ENCODE measurements at regions not wholly inside any gene's neighbourhood (a gene's known extent, or its start where the extent isn't known, plus 50 kb on each side); places are given as distances from the start of the nearest gene placed in this dataset.

DNA sequence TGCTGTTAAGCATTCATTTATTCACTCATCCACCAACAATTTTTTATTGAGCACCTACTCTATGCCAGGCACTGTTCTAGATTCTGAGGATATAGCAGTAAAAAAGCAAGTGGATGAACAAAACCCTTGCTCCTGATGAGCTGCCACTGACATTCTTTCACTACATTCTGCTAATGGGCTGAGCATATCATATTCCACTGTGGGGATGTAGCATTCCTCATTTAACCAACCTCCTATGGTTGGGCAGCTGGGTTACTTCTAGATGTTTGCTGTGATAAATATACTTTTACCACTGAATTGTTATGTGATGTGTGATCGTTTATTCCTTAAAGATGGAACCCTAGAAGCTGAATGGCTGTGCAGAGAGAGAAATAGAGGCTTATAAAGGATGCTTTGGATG lies 176.9 kb downstream of the MN1 start:
- DNase-seq (no peak), ATAC-seq (ENCODE audit: insufficient read depth, low FRiP score) (no peak)
- Histone ChIP-seq H3K27ac (ENCODE audit: low read depth in 1 of 2, low read length in 1 of 2) (no peak overlapping the region), H3K9me3 (ENCODE audit: control insufficient read depth in 4 of 4, insufficient read depth in 3 of 4, low read length in 3 of 4) (no peaks in the 10 kb centered on the region), H3K4me3 (no peak overlapping the region), H3K27me3 (ENCODE audit: control insufficient read depth in 3 of 3, insufficient read depth in 3 of 3, low read length in 2 of 3) (no peaks in the 10 kb centered on the region), H3K9ac (ENCODE audit: insufficient read depth in 1 of 2, low read length in 2 of 2) (no peak overlapping the region), H3K4me1 (ENCODE audit: control insufficient read depth in 5 of 5, insufficient read depth in 5 of 5, low read length in 5 of 5) (no peaks in the 10 kb centered on the region), H3K36me3 (ENCODE audit: control insufficient read depth in 4 of 4, insufficient read depth in 4 of 4, low read length in 4 of 4) (no peaks in the 10 kb centered on the region)
- 1 to 37% methylated on average over 1 of the region's 1 CpG for WGBS, 2 donors
- no peak for TF ChIP-seq CTCF (IDR thresholded peaks at IDR 0.05; ENCODE audit: control extremely low read depth, extremely low read depth)

GRCh38 chr22:27625769-27626674 lies 175.5 kb downstream of the MN1 start:
- no peak overlapping the region for H3K27ac ChIP-seq (ENCODE audit: low read depth in 1 of 2, low read length in 1 of 2)
- no peaks in the 10 kb centered on the region for H3K4me1 ChIP-seq (ENCODE audit: control insufficient read depth in 5 of 5, insufficient read depth in 5 of 5, low read length in 5 of 5)
- DNase-seq (no peak), ATAC-seq (ENCODE audit: insufficient read depth, low FRiP score) (no peak)
- H3K9ac ChIP-seq (ENCODE audit: insufficient read depth in 1 of 2, low read length in 2 of 2), result no peak overlapping the region
- no peak overlapping the region for H3K4me3 ChIP-seq
- H3K27me3 ChIP-seq (ENCODE audit: control insufficient read depth in 3 of 3, insufficient read depth in 3 of 3, low read length in 2 of 3), result no peaks in the 10 kb centered on the region
- H3K36me3 ChIP-seq (ENCODE audit: control insufficient read depth in 4 of 4, insufficient read depth in 4 of 4, low read length in 4 of 4), result no peaks in the 10 kb centered on the region
- TF ChIP-seq CTCF (IDR thresholded peaks at IDR 0.05; ENCODE audit: control extremely low read depth, extremely low read depth), result no peak
- H3K9me3 ChIP-seq (ENCODE audit: control insufficient read depth in 4 of 4, insufficient read depth in 3 of 4, low read length in 3 of 4), result no peaks in the 10 kb centered on the region
- WGBS, 2 donors, result 87 to 91% methylated on average over 12 of the region's 12 CpGs

GRCh38 chr22:27626675-27627443 lies 174.7 kb downstream of the MN1 start:
- Histone ChIP-seq H3K9me3 (ENCODE audit: control insufficient read depth in 4 of 4, insufficient read depth in 3 of 4, low read length in 3 of 4) (no peaks in the 10 kb centered on the region), H3K4me1 (ENCODE audit: control insufficient read depth in 5 of 5, insufficient read depth in 5 of 5, low read length in 5 of 5) (no peaks in the 10 kb centered on the region), H3K36me3 (ENCODE audit: control insufficient read depth in 4 of 4, insufficient read depth in 4 of 4, low read length in 4 of 4) (no peaks in the 10 kb centered on the region), H3K4me3 (no peak overlapping the region), H3K27me3 (ENCODE audit: control insufficient read depth in 3 of 3, insufficient read depth in 3 of 3, low read length in 2 of 3) (no peaks in the 10 kb centered on the region), H3K9ac (ENCODE audit: insufficient read depth in 1 of 2, low read length in 2 of 2) (no peak overlapping the region), H3K27ac (ENCODE audit: low read depth in 1 of 2, low read length in 1 of 2) (no peak overlapping the region)
- no peak for TF ChIP-seq CTCF (IDR thresholded peaks at IDR 0.05; ENCODE audit: control extremely low read depth, extremely low read depth)
- ATAC-seq (ENCODE audit: insufficient read depth, low FRiP score), result no peak
- 83 to 90% methylated on average over 7 of the region's 7 CpGs for WGBS, 2 donors
- no peak for DNase-seq

Measured in lung (tissue), 11 donors.